ENCODE measurements at regions not wholly inside any gene's neighbourhood (a gene's known extent, or its start where the extent isn't known, plus 50 kb on each side); places are given as distances from the start of the nearest gene placed in this dataset.
"Not testable (repeated sequence)": the region's sequence is repeated elsewhere in the genome, so short reads cannot be mapped to it uniquely, and the experiment has no call there.

DNA sequence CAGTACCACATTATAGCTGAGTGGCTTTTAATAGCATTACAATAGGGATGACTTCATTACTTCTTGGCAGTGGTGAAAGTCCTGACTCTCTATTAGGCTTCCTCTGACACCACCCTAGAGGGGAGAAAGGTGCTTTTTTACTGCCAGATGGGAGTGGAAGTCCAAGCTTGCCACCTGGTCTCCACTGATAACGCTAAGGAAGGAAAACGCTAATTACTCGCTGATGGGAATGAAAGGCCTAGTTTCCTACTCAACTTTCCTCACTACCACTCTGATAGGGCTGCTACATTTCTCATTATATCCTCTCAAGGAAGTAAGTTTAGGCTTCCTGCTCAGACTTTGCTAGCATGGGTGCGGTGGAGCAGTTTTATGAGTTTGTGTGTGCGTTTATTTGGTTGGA, 62.3 kb upstream of the PAGE3 start:
- Mint-ChIP-seq H3K4me3 (no peak overlapping the region), H3K9me3 (peaks cover 3% of the 10 kb centered on the region), H3K27me3 (no peaks in the 10 kb centered on the region), H3K4me1 (no peaks in the 10 kb centered on the region), H3K36me3 (no peaks in the 10 kb centered on the region), H3K27ac (no peak overlapping the region)
- DNase-seq = no peak

DNA sequence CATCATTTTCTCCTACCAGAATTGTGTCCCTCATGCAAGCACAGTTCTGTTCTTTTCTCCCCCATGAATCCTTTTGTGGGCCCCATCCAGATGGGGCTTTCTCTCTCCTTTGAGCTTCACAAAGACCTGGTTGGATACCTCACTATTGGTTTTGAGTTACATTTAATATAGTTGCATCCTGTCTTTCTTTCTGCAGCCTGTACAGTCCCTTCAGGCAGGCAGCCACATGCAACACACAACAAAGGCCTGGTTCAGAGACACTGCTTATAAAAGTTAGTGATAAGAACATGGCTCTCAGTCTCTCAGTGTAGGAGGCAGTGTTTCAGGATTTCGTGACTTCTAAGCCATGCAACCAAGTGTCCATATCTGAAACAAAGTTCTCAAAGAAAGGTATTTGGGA, 70.6 kb upstream of the PAGE3 start:
- Mint-ChIP-seq H3K4me1 (peaks cover 4% of the 10 kb centered on the region), H3K9me3 (no peaks in the 10 kb centered on the region), H3K4me3 (no peak overlapping the region), H3K36me3 (no peaks in the 10 kb centered on the region), H3K27me3 (no peaks in the 10 kb centered on the region), H3K27ac (no peak overlapping the region)
- no peak for DNase-seq

DNA sequence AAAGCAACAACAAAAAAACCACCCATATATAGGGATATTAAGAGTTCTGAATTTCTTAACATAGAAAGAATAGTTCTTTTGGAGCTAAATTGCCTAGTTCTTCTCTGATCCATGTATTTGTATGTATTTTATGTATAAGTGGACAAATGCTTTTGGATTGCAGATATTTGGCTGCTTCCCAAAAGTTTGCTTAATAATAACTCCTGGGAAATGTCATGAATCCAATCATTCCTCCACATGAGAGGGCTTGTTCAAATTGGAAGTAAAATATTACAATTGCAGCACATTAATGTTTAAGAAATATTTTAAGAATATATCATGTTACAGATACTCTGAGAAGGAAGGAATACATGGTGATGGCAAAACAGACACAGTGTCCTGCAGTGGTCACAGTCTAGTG, 71.5 kb upstream of the PAGE3 start:
- H3K27me3 Mint-ChIP-seq = no peaks in the 10 kb centered on the region
- DNase-seq = no peak
- no peaks in the 10 kb centered on the region for H3K9me3 Mint-ChIP-seq
- H3K36me3 Mint-ChIP-seq = no peaks in the 10 kb centered on the region
- no peak overlapping the region for H3K27ac Mint-ChIP-seq
- H3K4me1 Mint-ChIP-seq = peaks cover 6% of the 10 kb centered on the region
- no peak overlapping the region for H3K4me3 Mint-ChIP-seq

DNA sequence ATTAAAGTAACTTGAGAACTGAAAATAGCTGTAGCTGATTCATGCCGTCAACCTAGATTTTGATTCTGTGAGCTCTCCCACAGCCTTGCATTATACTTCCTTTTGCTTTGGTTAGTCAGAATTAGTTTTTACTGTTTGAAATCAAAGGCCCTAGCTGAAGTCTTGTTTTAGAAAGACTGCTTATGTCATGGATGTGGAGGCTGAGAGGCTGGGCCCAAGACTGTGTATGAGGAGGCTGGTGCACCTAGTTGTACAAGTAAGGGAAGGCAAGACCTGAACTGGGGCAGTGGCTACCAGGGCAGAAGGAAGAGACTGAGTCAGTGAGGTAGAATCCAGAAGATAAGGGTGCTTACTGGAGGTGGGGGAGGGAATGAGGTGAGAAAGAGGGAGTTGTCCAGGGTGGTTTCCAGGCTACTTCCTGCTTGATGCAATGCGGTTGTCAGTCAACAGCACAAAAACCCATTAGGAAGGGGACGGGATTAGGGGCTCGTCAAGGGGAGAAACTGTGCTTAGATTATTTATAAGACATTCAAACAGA, 76.2 kb upstream of the PAGE3 start:
- H3K4me3 Mint-ChIP-seq = no peak overlapping the region

DNA sequence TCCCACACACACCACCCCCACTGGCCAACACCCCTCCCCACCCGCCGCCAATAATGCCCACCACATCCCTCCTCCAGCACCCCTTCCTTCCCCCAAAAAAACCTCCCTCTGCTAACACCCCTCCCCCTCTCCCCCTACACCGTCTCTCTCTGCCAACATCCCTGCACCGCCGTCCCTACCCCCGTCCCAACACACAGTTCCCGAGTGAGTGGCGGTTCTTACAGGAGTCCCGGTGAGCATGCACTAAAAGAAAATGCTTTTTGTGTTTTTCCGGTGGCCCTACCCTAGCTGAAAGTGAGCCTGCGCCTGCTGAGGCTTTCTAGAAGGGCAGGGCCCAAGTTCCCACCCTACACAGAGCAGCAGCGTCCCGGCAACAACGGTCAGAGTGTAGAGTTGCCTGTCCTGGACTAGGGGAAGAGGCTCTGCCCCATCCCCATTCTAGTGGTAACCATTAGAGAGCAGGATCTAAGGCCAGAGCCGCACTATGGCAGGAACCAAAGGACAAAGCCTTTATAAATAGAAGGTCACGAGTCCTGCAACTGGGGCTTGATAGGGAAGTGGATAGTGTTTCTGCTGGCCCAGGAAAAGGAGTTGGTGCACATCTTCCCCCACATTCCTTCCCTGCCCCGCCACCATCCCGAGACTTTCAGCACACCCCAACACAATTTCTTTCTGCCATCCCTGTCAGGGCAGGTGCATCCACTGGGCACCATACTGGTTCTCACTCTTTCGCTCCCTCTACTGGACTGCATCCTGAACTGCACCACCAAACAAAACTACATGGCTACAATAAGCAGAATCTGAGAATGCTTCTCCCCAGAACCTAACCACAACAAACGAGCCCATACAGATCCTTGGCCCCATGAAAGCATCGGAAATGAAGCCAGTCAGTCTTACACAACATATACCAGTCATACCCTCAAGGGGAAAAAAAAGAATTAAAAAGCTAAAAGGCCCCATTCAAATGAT, 78.1 kb upstream of the PAGE3 start:
- Mint-ChIP-seq H3K4me3 (no peak overlapping the region), H3K27me3 (no peaks in the 10 kb centered on the region), H3K9me3 (no peaks in the 10 kb centered on the region), H3K27ac (no peak overlapping the region), H3K36me3 (no peaks in the 10 kb centered on the region), H3K4me1 (peaks cover 7% of the 10 kb centered on the region)
- peak; percentile 19 for DNase-seq

More for the DNA sequence above, 76.2 kb upstream of the PAGE3 start:
- Mint-ChIP-seq H3K27me3 (no peaks in the 10 kb centered on the region), H3K9me3 (no peaks in the 10 kb centered on the region), H3K4me1 (peaks cover 7% of the 10 kb centered on the region), H3K27ac (no peak overlapping the region), H3K36me3 (no peaks in the 10 kb centered on the region)
- DNase-seq = no peak

DNA sequence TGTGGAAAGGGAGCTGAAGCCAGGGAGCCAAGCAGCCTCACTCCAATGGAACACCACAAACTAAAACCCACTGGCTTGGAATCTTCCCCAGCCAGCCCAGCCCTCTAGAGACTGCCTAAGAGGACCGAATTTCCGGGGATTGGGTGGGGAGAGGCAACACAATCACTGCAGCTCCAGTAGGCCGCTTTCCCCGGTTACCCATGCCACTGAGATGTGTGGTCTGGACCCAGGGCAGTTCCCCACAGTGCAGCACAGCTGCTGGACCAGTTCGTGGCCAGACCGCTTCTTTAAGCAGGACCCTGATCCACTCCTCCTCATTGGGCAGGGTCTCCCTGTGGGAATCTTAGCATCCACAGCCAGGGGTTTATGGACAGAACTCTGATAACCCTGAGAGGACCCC, 91.9 kb upstream of the PAGE3 start:
- Mint-ChIP-seq H3K36me3 (peaks cover 9% of the 10 kb centered on the region), H3K4me1 (peaks cover 9% of the 10 kb centered on the region), H3K27me3 (no peaks in the 10 kb centered on the region), H3K4me3 (no peak overlapping the region), H3K27ac (no peak overlapping the region), H3K9me3 (peaks cover 7% of the 10 kb centered on the region)
- DNase-seq = no peak

DNA sequence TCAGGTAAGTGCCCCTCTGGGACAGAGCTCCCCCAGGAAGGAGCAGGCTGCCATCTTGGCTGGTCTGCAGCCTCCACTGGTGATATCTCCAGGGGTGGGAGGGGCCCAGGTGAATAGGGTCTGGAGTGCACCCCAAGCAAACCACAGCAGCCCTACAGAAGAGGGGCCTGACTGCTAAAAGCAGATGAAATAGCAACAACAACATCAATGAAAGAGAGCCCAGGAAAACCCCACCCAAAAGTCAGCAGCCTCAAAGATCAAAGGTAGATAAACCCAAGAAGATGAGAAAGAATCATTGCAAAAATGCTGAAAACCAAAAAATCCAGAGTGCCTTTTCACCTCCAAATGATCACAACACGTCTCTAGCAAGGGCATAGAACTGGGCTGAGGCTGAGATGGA, 92.5 kb upstream of the PAGE3 start:
- Mint-ChIP-seq H3K27ac (no peak overlapping the region), H3K4me3 (no peak overlapping the region), H3K27me3 (no peaks in the 10 kb centered on the region), H3K9me3 (peaks cover 7% of the 10 kb centered on the region), H3K36me3 (peaks cover 9% of the 10 kb centered on the region), H3K4me1 (peaks cover 9% of the 10 kb centered on the region)
- no peak for DNase-seq

DNA sequence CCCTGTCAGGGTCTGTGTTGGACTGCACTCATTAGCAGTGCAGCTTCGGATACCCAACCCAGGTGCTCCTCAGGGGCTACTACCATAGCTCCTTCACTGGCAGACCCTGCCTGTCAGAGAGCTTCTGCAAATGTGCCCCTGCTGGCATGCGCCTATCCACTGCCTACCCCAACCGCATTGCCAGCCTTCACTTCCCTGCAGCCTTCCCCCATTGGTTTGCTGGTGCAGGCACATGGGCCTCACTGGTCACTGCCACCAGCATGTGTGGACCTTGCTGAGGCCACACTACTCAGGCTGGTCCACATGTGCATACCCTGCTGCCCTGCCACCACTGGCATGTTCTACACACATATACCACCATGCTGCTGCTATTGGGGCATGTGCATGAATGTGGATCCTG, 72.5 kb upstream of the MAGEH1 start:
- Mint-ChIP-seq H3K27ac (no peak overlapping the region), H3K4me3 (no peak overlapping the region), H3K36me3 (no peaks in the 10 kb centered on the region), H3K9me3 (peaks cover 3% of the 10 kb centered on the region), H3K27me3 (no peaks in the 10 kb centered on the region), H3K4me1 (no peaks in the 10 kb centered on the region)
- DNase-seq = no peak

DNA sequence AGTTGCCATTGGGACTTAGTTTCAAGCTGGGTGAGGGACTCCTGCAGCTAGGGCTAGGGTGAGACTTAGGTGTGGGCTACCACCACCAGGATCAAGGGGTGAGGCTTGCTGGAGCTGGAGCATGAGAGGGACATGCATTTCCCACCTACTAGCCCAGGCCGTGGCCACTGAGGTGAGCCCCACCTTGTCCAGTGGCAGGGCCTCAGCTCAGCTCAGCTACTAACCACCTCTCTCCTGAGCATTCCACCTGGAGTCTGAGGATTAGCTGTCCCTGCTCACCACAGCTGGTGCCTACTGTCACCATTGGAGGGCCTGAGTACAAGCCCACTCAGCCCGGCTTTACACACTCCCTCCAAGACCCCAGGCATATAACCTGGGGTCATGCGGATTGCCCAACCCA, 62.6 kb upstream of the MAGEH1 start:
- Mint-ChIP-seq H3K4me1 (no peaks in the 10 kb centered on the region), H3K27me3 (no peaks in the 10 kb centered on the region), H3K9me3 (peaks cover 9% of the 10 kb centered on the region), H3K4me3 (no peak overlapping the region), H3K27ac (no peak overlapping the region), H3K36me3 (no peaks in the 10 kb centered on the region)
- DNase-seq = no peak

DNA sequence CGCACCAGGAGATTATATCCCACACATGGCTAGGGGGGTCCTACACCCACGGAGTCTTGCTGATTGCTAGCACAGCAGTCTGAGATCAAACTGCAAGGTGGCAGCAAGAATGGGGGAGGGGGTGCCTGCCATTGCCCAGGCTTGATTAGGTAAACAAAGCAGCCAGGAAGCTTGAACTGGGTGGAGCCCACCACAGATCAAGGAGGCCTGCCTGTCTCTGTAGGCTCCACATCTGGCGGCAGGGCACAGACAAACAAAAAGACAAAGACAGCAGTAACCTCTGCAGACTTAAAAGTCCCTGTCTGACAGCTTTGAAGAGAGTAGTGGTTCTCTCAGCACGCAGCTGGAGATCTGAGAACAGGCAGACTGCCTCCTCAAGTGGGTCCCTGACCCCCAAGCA, 55.1 kb upstream of the MAGEH1 start:
- H3K36me3 Mint-ChIP-seq, H3K27me3 Mint-ChIP-seq, H3K4me1 Mint-ChIP-seq, DNase-seq, H3K27ac Mint-ChIP-seq, H3K4me3 Mint-ChIP-seq, H3K9me3 Mint-ChIP-seq: not testable (repeated sequence)

Data from activated naive CD8-positive, alpha-beta T cell treated with anti-CD3 and anti-CD28 coated beads for 36 hours (primary cell).